ENCODE measurements at regions not wholly inside any gene's neighbourhood (a gene's known extent, or its start where the extent isn't known, plus 50 kb on each side); places are given as distances from the start of the nearest gene placed in this dataset.

DNA sequence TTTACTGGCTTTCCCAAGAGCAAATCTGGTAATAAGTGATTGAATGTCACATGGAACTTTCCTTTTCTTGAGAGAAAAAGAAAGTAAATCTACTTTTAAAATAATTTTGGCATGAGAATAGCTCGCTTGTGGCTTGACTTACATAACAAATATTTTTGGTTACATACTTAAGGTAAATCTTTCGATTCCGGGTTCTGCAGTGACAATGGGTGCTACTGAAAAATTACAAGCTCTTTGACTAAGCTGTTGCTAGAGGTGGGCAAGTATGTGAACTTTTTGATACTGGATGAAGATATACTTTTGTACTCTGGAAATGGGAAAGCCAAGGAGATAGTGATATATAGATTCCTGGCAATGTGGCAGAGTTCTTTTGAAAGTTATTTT lies 51.9 kb upstream of the OTOL1 start:
- Mint-ChIP-seq H3K9me3 (ENCODE audit: low read depth) (peaks cover 4% of the 10 kb centered on the region), H3K27me3 (peaks cover 3% of the 10 kb centered on the region), H3K27ac (no peak overlapping the region), H3K36me3 (ENCODE audit: insufficient read depth) (no peaks in the 10 kb centered on the region), H3K4me1 (ENCODE audit: low read depth) (peaks cover 3% of the 10 kb centered on the region), H3K4me3 (ENCODE audit: low read depth) (no peak overlapping the region)
- TF ChIP-seq, protein P1, sequence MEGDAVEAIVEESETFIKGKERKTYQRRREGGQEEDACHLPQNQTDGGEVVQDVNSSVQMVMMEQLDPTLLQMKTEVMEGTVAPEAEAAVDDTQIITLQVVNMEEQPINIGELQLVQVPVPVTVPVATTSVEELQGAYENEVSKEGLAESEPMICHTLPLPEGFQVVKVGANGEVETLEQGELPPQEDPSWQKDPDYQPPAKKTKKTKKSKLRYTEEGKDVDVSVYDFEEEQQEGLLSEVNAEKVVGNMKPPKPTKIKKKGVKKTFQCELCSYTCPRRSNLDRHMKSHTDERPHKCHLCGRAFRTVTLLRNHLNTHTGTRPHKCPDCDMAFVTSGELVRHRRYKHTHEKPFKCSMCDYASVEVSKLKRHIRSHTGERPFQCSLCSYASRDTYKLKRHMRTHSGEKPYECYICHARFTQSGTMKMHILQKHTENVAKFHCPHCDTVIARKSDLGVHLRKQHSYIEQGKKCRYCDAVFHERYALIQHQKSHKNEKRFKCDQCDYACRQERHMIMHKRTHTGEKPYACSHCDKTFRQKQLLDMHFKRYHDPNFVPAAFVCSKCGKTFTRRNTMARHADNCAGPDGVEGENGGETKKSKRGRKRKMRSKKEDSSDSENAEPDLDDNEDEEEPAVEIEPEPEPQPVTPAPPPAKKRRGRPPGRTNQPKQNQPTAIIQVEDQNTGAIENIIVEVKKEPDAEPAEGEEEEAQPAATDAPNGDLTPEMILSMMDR (IDR thresholded peaks at IDR 0.05; ENCODE audit: unreplicated experiment), result no peak
- no peak for DNase-seq (ENCODE audit: low spot score, unreplicated experiment)

DNA sequence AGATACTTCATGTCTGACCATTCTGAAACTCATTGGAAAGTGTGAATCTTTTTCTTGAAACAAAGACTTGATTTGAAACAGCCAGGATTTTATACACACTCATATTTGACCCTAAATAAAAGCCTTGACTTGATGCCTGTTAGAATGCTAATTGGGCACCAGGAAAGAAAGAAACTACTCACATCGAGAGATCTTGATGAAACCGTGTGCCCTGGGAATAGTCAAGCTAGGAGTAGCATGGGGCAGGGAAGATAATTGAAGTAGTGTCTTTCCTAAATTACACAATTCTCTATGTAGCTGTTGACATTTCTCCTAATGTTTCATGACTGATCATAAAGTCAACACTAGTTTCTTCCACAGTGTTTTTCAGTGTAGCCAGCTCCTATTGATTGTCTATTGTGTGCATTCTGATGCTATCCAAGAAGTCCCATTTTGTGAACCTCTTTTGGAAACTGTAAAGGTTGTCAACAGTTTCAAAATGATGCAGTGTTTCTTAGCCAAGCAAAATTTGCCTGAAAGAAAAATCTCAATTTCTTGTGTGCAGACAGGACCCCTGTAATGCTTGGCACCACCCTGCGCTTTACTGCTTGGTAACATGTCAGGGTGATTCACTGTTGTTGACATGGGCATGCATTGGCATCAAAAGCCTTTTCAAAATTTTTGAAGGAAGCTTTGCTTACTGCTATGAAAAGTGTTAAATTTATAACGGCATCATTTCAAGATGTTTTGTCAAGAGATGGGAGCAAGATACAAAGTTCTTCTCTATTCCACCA lies 52.5 kb upstream of the OTOL1 start:
- no peak for DNase-seq (ENCODE audit: low spot score, unreplicated experiment)
- TF ChIP-seq, protein P1 (IDR thresholded peaks at IDR 0.05; ENCODE audit: unreplicated experiment), result no peak
- no peak overlapping the region for H3K27ac Mint-ChIP-seq
- peaks cover 4% of the 10 kb centered on the region for H3K9me3 Mint-ChIP-seq (ENCODE audit: low read depth)
- H3K36me3 Mint-ChIP-seq (ENCODE audit: insufficient read depth), result no peaks in the 10 kb centered on the region
- H3K4me1 Mint-ChIP-seq (ENCODE audit: low read depth), result peaks cover 3% of the 10 kb centered on the region
- H3K27me3 Mint-ChIP-seq, result peaks cover 3% of the 10 kb centered on the region
- H3K4me3 Mint-ChIP-seq (ENCODE audit: low read depth), result no peak overlapping the region

DNA sequence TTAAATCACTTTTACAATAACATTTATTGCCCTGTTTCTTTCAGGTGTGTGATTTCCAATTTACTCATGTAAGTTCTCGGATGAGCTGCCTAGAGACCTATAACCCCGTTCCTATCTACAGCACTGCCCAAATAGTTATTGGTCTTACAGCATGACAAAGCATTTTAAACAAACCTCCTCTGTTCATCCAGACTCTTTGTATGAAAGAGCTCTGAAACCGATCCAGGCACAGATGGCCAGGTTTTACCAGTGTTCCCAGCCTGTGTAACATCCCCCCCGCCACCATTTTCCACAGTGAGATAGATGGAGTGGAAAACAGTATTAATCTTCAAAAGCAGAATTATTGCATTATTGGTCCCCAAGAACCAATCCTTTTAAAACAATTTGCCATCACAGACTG lies 59.0 kb upstream of the SPTSSB start:
- Mint-ChIP-seq H3K27me3 (no peaks in the 10 kb centered on the region), H3K4me1 (ENCODE audit: low read depth) (peaks cover 17% of the 10 kb centered on the region), H3K9me3 (ENCODE audit: low read depth) (peaks cover 5% of the 10 kb centered on the region), H3K4me3 (ENCODE audit: low read depth) (no peak overlapping the region), H3K27ac (peak overlapping the region; percentile 13), H3K36me3 (ENCODE audit: insufficient read depth) (no peaks in the 10 kb centered on the region)
- TF ChIP-seq, protein P1 (IDR thresholded peaks at IDR 0.05; ENCODE audit: unreplicated experiment), result no peak
- no peak for DNase-seq (ENCODE audit: low spot score, unreplicated experiment)

DNA sequence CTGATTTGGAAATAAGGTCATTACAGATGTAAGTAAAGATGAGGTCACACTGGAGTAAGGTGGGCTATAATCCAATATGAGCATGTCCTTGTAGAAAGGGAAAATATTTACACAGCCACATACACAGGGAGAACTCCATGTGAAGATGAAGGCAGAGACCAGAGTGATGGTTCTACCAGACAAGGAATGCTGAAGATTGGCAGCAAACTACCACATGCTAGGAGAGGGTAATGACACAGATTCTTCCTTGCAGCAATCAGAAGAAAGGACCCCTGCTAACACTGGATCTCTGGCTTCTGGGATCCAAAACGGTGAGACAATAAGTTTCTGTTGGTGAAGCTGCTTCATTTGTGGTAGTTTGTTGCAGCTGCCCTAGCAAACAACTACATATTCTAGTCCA lies 56.0 kb upstream of the SPTSSB start:
- peaks cover 5% of the 10 kb centered on the region for H3K9me3 Mint-ChIP-seq (ENCODE audit: low read depth)
- H3K4me3 Mint-ChIP-seq (ENCODE audit: low read depth), result no peak overlapping the region
- H3K27me3 Mint-ChIP-seq, result no peaks in the 10 kb centered on the region
- TF ChIP-seq, protein P1 (IDR thresholded peaks at IDR 0.05; ENCODE audit: unreplicated experiment), result no peak
- DNase-seq (ENCODE audit: low spot score, unreplicated experiment), result no peak
- no peak overlapping the region for H3K27ac Mint-ChIP-seq
- H3K4me1 Mint-ChIP-seq (ENCODE audit: low read depth), result peaks cover 9% of the 10 kb centered on the region
- no peaks in the 10 kb centered on the region for H3K36me3 Mint-ChIP-seq (ENCODE audit: insufficient read depth)

DNA sequence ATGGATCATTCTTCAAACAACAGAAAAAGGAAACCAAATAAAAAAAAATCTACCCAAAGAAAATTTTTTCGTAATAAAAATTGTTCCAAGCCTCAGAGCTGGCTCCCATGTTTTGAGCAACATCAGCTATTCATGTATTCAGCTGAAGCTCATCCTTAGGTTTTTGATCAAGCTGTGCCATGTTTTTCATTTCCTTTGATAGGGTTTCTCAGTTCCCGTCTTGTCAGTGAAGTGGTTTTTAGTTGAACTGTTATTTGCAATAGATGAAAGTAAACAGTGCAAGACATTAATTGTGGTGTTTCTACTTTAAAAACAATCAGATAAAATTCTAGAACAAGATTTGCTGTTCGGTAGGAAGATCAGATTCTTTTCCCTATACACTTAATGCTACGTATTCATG lies 55.4 kb upstream of the SPTSSB start:
- H3K27ac Mint-ChIP-seq, result no peak overlapping the region
- H3K4me1 Mint-ChIP-seq (ENCODE audit: low read depth), result peaks cover 9% of the 10 kb centered on the region
- TF ChIP-seq, protein P1 (IDR thresholded peaks at IDR 0.05; ENCODE audit: unreplicated experiment), result no peak
- H3K36me3 Mint-ChIP-seq (ENCODE audit: insufficient read depth), result no peaks in the 10 kb centered on the region
- H3K4me3 Mint-ChIP-seq (ENCODE audit: low read depth), result no peak overlapping the region
- no peaks in the 10 kb centered on the region for H3K27me3 Mint-ChIP-seq
- H3K9me3 Mint-ChIP-seq (ENCODE audit: low read depth), result peaks cover 5% of the 10 kb centered on the region
- DNase-seq (ENCODE audit: low spot score, unreplicated experiment), result no peak

Data from progenitor cell of endocrine pancreas (in vitro differentiated cells).